Ovary (tissue), 7 donors: ENCODE measurements at regions not wholly inside any gene's neighbourhood (a gene's known extent, or its start where the extent isn't known, plus 50 kb on each side); places are given as distances from the start of the nearest gene placed in this dataset. TPM values are rescaled to one million over a fixed set of nuclear protein-coding genes. Genes with fewer than 3 reads are reported as not detected.

Source experiments
- DNase-seq, 5 donors: peaks; one replicate each; pipeline ENCODE4 v3.0.0-alpha.2; 2019 to 2020
- H3K27ac ChIP-seq, 2 donors: fragments of 200-600 bp; one replicate each; pipeline versions ENCODE4 v1.5.1 to v1.8.0; 2019 to 2022
- H3K27me3 ChIP-seq: fragments of 200-600 bp; one replicate; pipeline ENCODE4 v1.8.0; 2022
- H3K36me3 ChIP-seq: fragments of 200-600 bp; sonication (generic); one replicate; pipeline ENCODE4 v1.5.1; 2019
- H3K4me1 ChIP-seq: one replicate; pipeline ENCODE4 v1.8.1; 2013; ENCODE audit warnings: mild to moderate bottlenecking, moderate library complexity; ENCODE audit not compliant: insufficient read depth
- H3K4me3 ChIP-seq: fragments of 200-600 bp; sonication (generic); one replicate; pipeline ENCODE4 v1.5.1; 2017
- H3K9me3 ChIP-seq, 2 donors: fragments of 200-600 bp in 1 of 2; sonication (generic) in 1 of 2; one replicate each; pipeline versions ENCODE4 v1.5.1 to v1.8.1; 2013 to 2019; ENCODE audit warnings: mild to moderate bottlenecking in 1 of 2, moderate library complexity in 1 of 2
- EP300 ChIP-seq: sonication (generic); formaldehyde crosslinking; IDR thresholded peaks from one replicate; pipeline ENCODE4 v1.6.1; 2017; ENCODE audit warnings: antibody characterized with exemption
- POLR2A ChIP-seq: fragments of 450-650 bp; IDR thresholded peaks from one replicate; pipeline ENCODE4 v1.6.1; 2017; ENCODE audit warnings: antibody characterized with exemption, mild to moderate bottlenecking, moderate library complexity
- WGBS, 3 donors: extraction: QIAGEN DNeasy Blood & Tissue Kit in 1 of 3; methylation state at CpG; one replicate each; pipeline versions ENCODE4 v1.1.5 to v1.1.7; 2013 to 2017; 5-methylcytosine and 5-hydroxymethylcytosine counted together
- intact Hi-C, 4 donors: fragments of 100-400 bp; cut with DNase I; formaldehyde crosslinking; loops; one replicate each; pipeline versions ENCODE4 v1.11.0 to v1.15.1; 2022 to 2023
- microRNA-seq, 3 donors: library from miRNA; unstranded; fragments of <30 nt; microRNA quantifications; one replicate each; pipeline versions ENCODE4 to v1.2.0, GENCODE V29; 2019 to 2020
- small RNA-seq: library from RNA; depleted of rRNA; stranded (forward); fragments of <200 nt; gene quantifications from one replicate; pipeline ENCODE3, GENCODE V24; 2016
- TF ChIP-seq, protein P1 (sequence below), 3 donors: fragments of 450-650 bp in 2 of 3; fragments of 200-600 bp in 1 of 3; IDR thresholded peaks; one replicate each; pipeline versions ENCODE4 v1.5.1 to v1.8.0; 2016 to 2022; ENCODE audit warnings: antibody characterized with exemption in 3 of 3, mild to moderate bottlenecking in 1 of 3
- donor health status: DM: no; HTN: no; CAD: no; lungs with moderate emphysema.
- donor health status: DM: no; HTN: no; CAD: no.
- donor health status: Bipolar disorder and iron deficiency.
- donor health status: DM: no; HTN: no; CAD: no.
- donor health status: DM: yes; HTN: yes; CAD: no.

DNA sequence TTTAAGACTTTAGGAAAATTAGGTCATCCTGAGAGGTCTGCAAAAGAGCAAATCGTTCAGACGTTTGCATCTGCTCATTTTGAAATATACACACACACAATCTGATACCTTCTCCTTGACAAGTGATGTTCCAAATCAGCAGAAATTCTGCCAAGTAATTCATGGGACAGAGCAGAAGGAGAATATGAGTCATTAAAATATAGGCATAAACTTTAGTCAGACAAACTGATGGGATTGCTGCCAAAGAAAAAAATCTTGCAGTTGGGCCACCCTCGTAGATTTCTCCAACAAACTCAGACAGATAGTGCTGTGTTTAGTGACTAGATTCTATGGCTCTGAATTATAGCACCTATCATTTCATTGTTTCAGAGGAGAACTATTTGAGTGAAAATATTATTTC is 336.3 kb downstream of the NYAP2 start:
- DNase-seq = no peak
- 9 to 12% (median 10%) methylated on average over 3 of the region's 3 CpGs for WGBS, 3 donors

DNA sequence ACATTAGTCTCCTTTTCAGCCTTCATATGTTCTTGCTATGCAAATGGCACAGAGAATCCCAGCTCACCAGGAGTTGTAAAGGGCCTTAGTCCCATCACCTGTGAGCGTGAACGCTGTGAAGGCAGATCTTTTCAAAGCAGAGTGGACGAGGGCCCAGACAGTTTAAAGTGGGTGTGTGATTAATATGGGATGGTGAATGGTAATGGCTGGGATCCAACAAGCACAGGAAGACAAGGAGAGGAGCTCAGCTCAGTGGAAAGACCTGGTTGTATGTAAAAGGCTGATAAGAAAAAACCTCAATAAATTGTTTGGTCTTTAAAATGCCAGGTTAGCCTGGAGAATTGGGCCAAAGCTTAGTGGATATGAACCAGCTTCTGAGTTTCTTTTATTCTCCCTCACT is 326.2 kb downstream of the NYAP2 start:
- intact Hi-C loops = no loop called here
- DNase-seq = no peak
- no peak overlapping the region for H3K4me3 ChIP-seq
- no peaks in the 10 kb centered on the region for H3K36me3 ChIP-seq
- TF ChIP-seq, protein P1, sequence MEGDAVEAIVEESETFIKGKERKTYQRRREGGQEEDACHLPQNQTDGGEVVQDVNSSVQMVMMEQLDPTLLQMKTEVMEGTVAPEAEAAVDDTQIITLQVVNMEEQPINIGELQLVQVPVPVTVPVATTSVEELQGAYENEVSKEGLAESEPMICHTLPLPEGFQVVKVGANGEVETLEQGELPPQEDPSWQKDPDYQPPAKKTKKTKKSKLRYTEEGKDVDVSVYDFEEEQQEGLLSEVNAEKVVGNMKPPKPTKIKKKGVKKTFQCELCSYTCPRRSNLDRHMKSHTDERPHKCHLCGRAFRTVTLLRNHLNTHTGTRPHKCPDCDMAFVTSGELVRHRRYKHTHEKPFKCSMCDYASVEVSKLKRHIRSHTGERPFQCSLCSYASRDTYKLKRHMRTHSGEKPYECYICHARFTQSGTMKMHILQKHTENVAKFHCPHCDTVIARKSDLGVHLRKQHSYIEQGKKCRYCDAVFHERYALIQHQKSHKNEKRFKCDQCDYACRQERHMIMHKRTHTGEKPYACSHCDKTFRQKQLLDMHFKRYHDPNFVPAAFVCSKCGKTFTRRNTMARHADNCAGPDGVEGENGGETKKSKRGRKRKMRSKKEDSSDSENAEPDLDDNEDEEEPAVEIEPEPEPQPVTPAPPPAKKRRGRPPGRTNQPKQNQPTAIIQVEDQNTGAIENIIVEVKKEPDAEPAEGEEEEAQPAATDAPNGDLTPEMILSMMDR (IDR thresholded peaks at IDR 0.05) = no peak
- TF ChIP-seq EP300 = no peak
- H3K9me3 ChIP-seq = no peaks in the 10 kb centered on the region
- H3K4me1 ChIP-seq = peaks cover 2% of the 10 kb centered on the region
- H3K27ac ChIP-seq = no peak overlapping the region
- no peaks in the 10 kb centered on the region for H3K27me3 ChIP-seq
- WGBS, 3 donors = 52 to 75% (median 71%) methylated on average over 3 of the region's 3 CpGs

More for the DNA sequence above, 336.3 kb downstream of the NYAP2 start:
- no peaks in the 10 kb centered on the region for H3K27me3 ChIP-seq
- H3K27ac ChIP-seq = no peak overlapping the region
- TF ChIP-seq, protein P1 (IDR thresholded peaks at IDR 0.05) = no peak
- no peak for TF ChIP-seq EP300
- no peak for TF ChIP-seq POLR2A
- intact Hi-C loops = no loop called here
- H3K4me3 ChIP-seq = no peak overlapping the region
- no peaks in the 10 kb centered on the region for H3K9me3 ChIP-seq
- peaks cover 10% of the 10 kb centered on the region for H3K4me1 ChIP-seq
- no peaks in the 10 kb centered on the region for H3K36me3 ChIP-seq

Small RNA genes in the stretch of these regions (microRNA-seq; reads per million reads assigned to microRNA genes)
- 0 reads per million in 3 donors for gene MIR5702

Small RNA genes in the stretch of these regions (small RNA-seq; reads per million reads assigned to genes)
- gene AC068138.1 = not detected
- not detected for gene MIR5702
